ENCODE measurements at regions not wholly inside any gene's neighbourhood (a gene's known extent, or its start where the extent isn't known, plus 50 kb on each side); places are given as distances from the start of the nearest gene placed in this dataset.

DNA sequence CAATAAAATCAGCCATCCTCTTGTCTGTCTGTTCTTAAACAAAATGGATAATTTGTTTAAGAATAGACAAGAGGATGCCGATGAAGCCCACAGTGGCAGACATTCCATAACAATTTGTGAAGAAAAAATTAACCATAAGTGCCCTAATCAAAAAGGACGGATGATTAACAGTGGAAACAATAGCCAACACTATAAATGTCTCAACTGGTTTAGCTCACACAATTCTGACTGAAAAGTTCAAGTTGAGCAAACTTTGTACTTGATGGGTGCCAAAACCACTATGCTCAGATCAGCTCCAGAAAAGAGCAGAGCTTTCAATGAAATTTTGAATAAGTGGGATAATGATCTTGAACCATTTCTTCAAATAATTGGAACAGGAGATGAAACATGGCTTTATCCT, 202.2 kb upstream of the OR4E1 start:
- H3K27ac ChIP-seq, result no peak overlapping the region
- intact Hi-C loops (cut with DNase I), result no loop called here
- no peak for DNase-seq (ENCODE audit: low spot score in 2 of 2)
- no peaks in the 10 kb centered on the region for H3K27me3 ChIP-seq
- no peak overlapping the region for H3K4me3 ChIP-seq
- H3K36me3 ChIP-seq, result no peaks in the 10 kb centered on the region
- H3K4me1 ChIP-seq, result no peaks in the 10 kb centered on the region
- TF ChIP-seq CTCF (IDR thresholded peaks at IDR 0.05), result no peak
- no peaks in the 10 kb centered on the region for H3K9me3 ChIP-seq

GRCh38 chr14:21874946-21875345, 201.3 kb upstream of the OR4E1 start:
- Histone ChIP-seq H3K4me3 (no peak overlapping the region), H3K27ac (no peak overlapping the region), H3K4me1 (no peaks in the 10 kb centered on the region), H3K9me3 (no peaks in the 10 kb centered on the region), H3K36me3 (no peaks in the 10 kb centered on the region), H3K27me3 (no peaks in the 10 kb centered on the region)
- no peak for DNase-seq (ENCODE audit: low spot score in 2 of 2)
- intact Hi-C loops (cut with DNase I), result no loop called here
- no peak for TF ChIP-seq CTCF (IDR thresholded peaks at IDR 0.05)

DNA sequence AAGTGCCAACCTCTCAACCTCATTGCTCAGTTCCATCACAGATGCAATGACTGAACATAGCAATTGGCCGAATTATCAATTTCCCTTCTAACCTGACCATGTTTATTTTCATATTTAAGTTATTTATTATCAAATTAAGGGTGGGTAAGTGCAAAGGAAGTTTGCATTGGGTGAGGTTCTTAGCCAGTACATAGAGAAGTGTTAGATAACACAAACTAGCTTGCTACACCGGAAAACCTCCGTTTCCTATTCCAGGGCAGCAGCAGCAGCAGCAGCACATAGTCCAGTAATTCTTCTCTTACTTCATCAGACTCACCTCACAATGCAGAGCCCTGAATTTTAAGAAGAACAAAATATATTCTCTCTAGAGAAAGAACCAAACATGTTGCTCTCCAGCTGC, 200.5 kb upstream of the OR4E1 start:
- intact Hi-C loops (cut with DNase I), result no loop called here
- no peaks in the 10 kb centered on the region for H3K4me1 ChIP-seq
- H3K27ac ChIP-seq, result no peak overlapping the region
- no peaks in the 10 kb centered on the region for H3K27me3 ChIP-seq
- no peaks in the 10 kb centered on the region for H3K36me3 ChIP-seq
- H3K4me3 ChIP-seq, result no peak overlapping the region
- no peak for DNase-seq (ENCODE audit: low spot score in 2 of 2)
- no peak for TF ChIP-seq CTCF (IDR thresholded peaks at IDR 0.05)
- no peaks in the 10 kb centered on the region for H3K9me3 ChIP-seq

- no peak overlapping the region for H3K4me3 ChIP-seq
- H3K27ac ChIP-seq, result no peak overlapping the region
- no peak for DNase-seq (ENCODE audit: low spot score in 2 of 2)
- no peaks in the 10 kb centered on the region for H3K36me3 ChIP-seq
- peak in 2 of 3 experiments; percentile 12 to 43 for TF ChIP-seq CTCF (IDR thresholded peaks at IDR 0.05)
- H3K9me3 ChIP-seq, result no peaks in the 10 kb centered on the region
- H3K4me1 ChIP-seq, result no peaks in the 10 kb centered on the region
- intact Hi-C loops (cut with DNase I), result no loop called here
- no peaks in the 10 kb centered on the region for H3K27me3 ChIP-seq
Measured at GRCh38 chr14:21868442-21869046, 194.9 kb upstream of the OR4E1 start.

- H3K27ac ChIP-seq, result no peak overlapping the region
- intact Hi-C loops (cut with DNase I), result no loop called here
Measured at GRCh38 chr14:21867541-21867940, 193.9 kb upstream of the OR4E1 start.

More at GRCh38 chr14:21867541-21867940, 193.9 kb upstream of the OR4E1 start:
- Histone ChIP-seq H3K27me3 (no peaks in the 10 kb centered on the region), H3K9me3 (no peaks in the 10 kb centered on the region), H3K36me3 (no peaks in the 10 kb centered on the region), H3K4me3 (no peak overlapping the region), H3K4me1 (no peaks in the 10 kb centered on the region)
- TF ChIP-seq CTCF (IDR thresholded peaks at IDR 0.05), result no peak
- DNase-seq (ENCODE audit: low spot score in 2 of 2), result no peak

All from ascending aorta (tissue), 2 donors.